ENCODE measurements at regions not wholly inside any gene's neighbourhood (a gene's known extent, or its start where the extent isn't known, plus 50 kb on each side); places are given as distances from the start of the nearest gene placed in this dataset.

DNA sequence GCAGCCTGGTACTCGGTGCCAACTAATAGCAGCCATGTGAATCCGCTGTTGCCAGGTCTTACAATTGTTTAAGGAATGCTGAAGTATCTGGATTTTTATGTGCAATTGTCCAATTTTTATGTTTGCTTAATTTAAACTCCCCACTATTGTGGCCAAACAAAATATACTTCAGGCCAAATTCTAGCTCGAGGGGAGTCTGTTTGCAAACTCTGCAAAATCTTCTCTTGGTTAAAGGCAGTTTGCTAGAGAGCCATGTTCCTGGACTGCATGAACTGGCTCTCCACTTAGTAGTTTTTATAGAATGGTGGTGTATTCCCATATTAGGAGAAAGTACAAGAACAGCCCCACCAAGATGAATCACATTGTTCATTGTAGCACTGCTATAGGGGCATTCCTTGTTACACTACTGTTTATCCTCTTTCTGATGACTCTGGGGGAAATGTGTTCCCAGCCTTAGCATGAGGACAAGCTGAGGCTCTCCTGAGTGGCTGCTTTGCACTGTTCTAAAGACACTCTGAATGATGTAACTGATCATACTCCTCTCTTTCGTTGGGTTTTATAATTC lies 178.0 kb upstream of the GLI3 start:
- no peaks in the 10 kb centered on the region for H3K36me3 ChIP-seq (ENCODE audit: control insufficient read depth in 2 of 4, insufficient read depth in 4 of 4, low read length in 3 of 4)
- no peak overlapping the region for H3K14ac ChIP-seq (ENCODE audit: insufficient read length)
- H3K23me2 ChIP-seq (ENCODE audit: low read depth, low read length), result no peaks in the 10 kb centered on the region
- no peaks in the 10 kb centered on the region for H3K27me3 ChIP-seq (replicated peaks in 1 of 4; ENCODE audit: control insufficient read depth in 3 of 4, extremely low read depth in 1 of 4, insufficient read depth in 3 of 4, low read length in 3 of 4)
- H2BK120ac ChIP-seq (replicated peaks; ENCODE audit: low read depth, low read length), result no peak overlapping the region
- no peaks in the 10 kb centered on the region for H3K4me1 ChIP-seq (replicated peaks in 1 of 4; ENCODE audit: control insufficient read depth in 3 of 4, insufficient read depth in 4 of 4, low read length in 3 of 4)
- H3K27ac ChIP-seq (ENCODE audit: low read depth, low read length), result no peak overlapping the region
- no peak overlapping the region for H2BK5ac ChIP-seq (ENCODE audit: low read depth, low read length)
- FAIRE-seq (no peak), DNase-seq (ENCODE audit: low read depth in 1 of 2, low spot score in 2 of 2) (no peak)
- no peak overlapping the region for H2AK5ac ChIP-seq (ENCODE audit: low read depth, low read length)
- H3K9ac ChIP-seq (replicated peaks in 1 of 4; ENCODE audit: extremely low read depth in 1 of 4, low read depth in 3 of 4, low read length in 3 of 4), result no peak overlapping the region
- no peak overlapping the region for H3K4ac ChIP-seq (replicated peaks; ENCODE audit: insufficient read length, low read depth, low read length)
- ChIA-PET CTCF (ENCODE audit: partially characterized antibody) (interaction anchor here (0.6 to 0.7 kb wide), 2 partner anchors 170 to 436 kb away, joined by 3 read pairs; no protein-coding TSS in a partner anchor), POLR2A (ENCODE audit: partially characterized antibody) (no interaction called here)
- H3K56ac ChIP-seq (replicated peaks; ENCODE audit: insufficient read length, low read depth, low read length), result no peak overlapping the region
- H2BK15ac ChIP-seq (ENCODE audit: low read length), result no peak overlapping the region
- no peak overlapping the region for H4K5ac ChIP-seq (ENCODE audit: insufficient read length, low read depth, low read length)
- no peak overlapping the region for H2BK12ac ChIP-seq (ENCODE audit: low read depth, low read length)
- H3K23ac ChIP-seq (ENCODE audit: insufficient read length), result no peak overlapping the region
- H4K8ac ChIP-seq (ENCODE audit: extremely low read depth, insufficient read depth, low read length), result no peak overlapping the region
- H3K79me1 ChIP-seq (ENCODE audit: low read depth, low read length), result no peaks in the 10 kb centered on the region
- no peak overlapping the region for H2BK20ac ChIP-seq (ENCODE audit: low read length)
- H3K4me2 ChIP-seq (ENCODE audit: insufficient read depth in 1 of 2, low read depth in 2 of 2, low read length in 2 of 2), result no peak overlapping the region
- no peaks in the 10 kb centered on the region for H3K9me3 ChIP-seq (ENCODE audit: insufficient read depth in 2 of 2, low read depth in 1 of 2, low read length in 1 of 2)
- no peak overlapping the region for H2AFZ ChIP-seq (ENCODE audit: low read length)
- no peaks in the 10 kb centered on the region for H4K20me1 ChIP-seq (replicated peaks in 1 of 2; ENCODE audit: control insufficient read depth in 1 of 2, insufficient read depth in 2 of 2, low read length in 2 of 2)
- 89% methylated on average over 4 of the region's 4 CpGs; no CpG with 5 or more reads in 1 of the 2 experiments for WGBS, 2 experiments (ENCODE audit: extremely low coverage in 1 of 2, insufficient coverage in 1 of 2, insufficient read length in 1 of 2, insufficient replicate concordance in 2 of 2, low coverage in 1 of 2, low lambda C conversion rate in 2 of 2, missing lambda C conversion rate in 1 of 2)
- H4K91ac ChIP-seq (replicated peaks; ENCODE audit: insufficient read length, low read length), result no peak overlapping the region
- no peak overlapping the region for H3K4me3 ChIP-seq (ENCODE audit: extremely low read depth in 1 of 4, insufficient read depth in 2 of 4, low read depth in 3 of 4, low read length in 4 of 4)
- no peaks in the 10 kb centered on the region for H3K79me2 ChIP-seq (ENCODE audit: control insufficient read depth in 1 of 2, insufficient read depth in 2 of 2, low read length in 2 of 2)
- H3K18ac ChIP-seq (ENCODE audit: extremely low read depth, low read length), result no peak overlapping the region
- TF ChIP-seq KDM1A (IDR thresholded peaks at IDR 0.05; ENCODE audit: borderline replicate concordance, low read length), result no peak
- TF ChIP-seq TCF12 (IDR thresholded peaks at IDR 0.05; ENCODE audit: low read depth, low read length), result no peak
- TF ChIP-seq, protein P1, sequence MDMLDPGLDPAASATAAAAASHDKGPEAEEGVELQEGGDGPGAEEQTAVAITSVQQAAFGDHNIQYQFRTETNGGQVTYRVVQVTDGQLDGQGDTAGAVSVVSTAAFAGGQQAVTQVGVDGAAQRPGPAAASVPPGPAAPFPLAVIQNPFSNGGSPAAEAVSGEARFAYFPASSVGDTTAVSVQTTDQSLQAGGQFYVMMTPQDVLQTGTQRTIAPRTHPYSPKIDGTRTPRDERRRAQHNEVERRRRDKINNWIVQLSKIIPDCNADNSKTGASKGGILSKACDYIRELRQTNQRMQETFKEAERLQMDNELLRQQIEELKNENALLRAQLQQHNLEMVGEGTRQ (IDR thresholded peaks at IDR 0.05; ENCODE audit: low read length), result no peak
- no peak for TF ChIP-seq GTF2F1 (IDR thresholded peaks at IDR 0.05; ENCODE audit: borderline replicate concordance, low read depth, low read length)
- no peak for TF ChIP-seq GABPA (IDR thresholded peaks at IDR 0.05; ENCODE audit: borderline replicate concordance, insufficient read depth, low read length)
- TF ChIP-seq CBX8 (IDR thresholded peaks at IDR 0.05; ENCODE audit: borderline replicate concordance, low read depth, low read length), result no peak
- TF ChIP-seq FOSL1 (IDR thresholded peaks at IDR 0.05; ENCODE audit: insufficient read depth, low read depth, low read length), result no peak
- no peak for TF ChIP-seq CBX5 (IDR thresholded peaks at IDR 0.05; ENCODE audit: low read depth, low read length)
- TF ChIP-seq RXRA (IDR thresholded peaks at IDR 0.05; ENCODE audit: insufficient read depth, low read depth, low read length), result no peak
- no peak for TF ChIP-seq EZH2 (IDR thresholded peaks at IDR 0.05; ENCODE audit: low read depth, low read length, severe bottlenecking)
- TF ChIP-seq ZNF274 (IDR thresholded peaks at IDR 0.05; ENCODE audit: borderline replicate concordance, extremely low read depth, low read length), result no peak
- TF ChIP-seq KDM5A (IDR thresholded peaks at IDR 0.05; ENCODE audit: low read length), result no peak
- TF ChIP-seq PHF8 (conservative IDR thresholded peaks at IDR 0.05; ENCODE audit: low read depth, low read length), result no peak

Data from H1 (cell line).